ENCODE measurements at regions not wholly inside any gene's neighbourhood (a gene's known extent, or its start where the extent isn't known, plus 50 kb on each side); places are given as distances from the start of the nearest gene placed in this dataset.
"Not testable (repeated sequence)": the region's sequence is repeated elsewhere in the genome, so short reads cannot be mapped to it uniquely, and the experiment has no call there.

DNA sequence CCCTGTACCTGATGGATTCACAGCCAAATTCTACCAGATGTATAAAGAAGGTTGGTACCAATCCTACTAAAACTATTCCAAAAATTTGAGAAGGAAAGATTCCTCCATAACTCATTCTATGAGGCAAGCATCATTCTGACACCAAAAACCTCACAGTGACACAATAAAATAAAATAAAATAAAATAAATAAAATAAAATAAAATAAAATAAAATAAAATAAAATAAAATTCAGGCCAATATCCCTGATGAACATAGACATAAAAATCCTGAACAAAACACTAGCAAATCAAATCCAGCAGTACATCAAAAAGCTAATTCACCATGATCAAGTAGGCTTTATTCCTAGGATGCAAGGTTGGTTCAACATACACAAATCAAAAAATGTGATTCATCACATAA lies 108.1 kb downstream of the PROX1 start:
- not testable (repeated sequence) for DNase-seq

DNA sequence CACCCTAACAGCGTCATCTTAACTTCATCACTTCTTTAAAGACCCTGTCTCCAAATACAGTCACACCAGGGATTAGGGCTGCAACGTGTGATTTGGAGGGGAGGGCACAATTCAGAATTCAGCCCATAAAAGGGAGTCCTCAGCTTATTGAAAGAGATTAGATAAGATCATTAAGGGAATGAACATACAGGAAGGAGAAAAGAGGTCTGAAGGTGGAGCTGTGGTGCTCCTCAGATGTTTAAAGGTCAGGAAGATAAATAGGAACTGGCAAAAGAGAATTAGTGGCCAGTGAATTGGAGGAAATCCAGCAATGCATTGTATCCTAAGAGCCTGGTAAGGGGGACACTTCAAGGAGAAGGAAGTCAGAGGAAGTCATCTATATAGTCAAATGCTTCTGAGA lies 113.5 kb downstream of the PROX1 start:
- no peak for DNase-seq

DNA sequence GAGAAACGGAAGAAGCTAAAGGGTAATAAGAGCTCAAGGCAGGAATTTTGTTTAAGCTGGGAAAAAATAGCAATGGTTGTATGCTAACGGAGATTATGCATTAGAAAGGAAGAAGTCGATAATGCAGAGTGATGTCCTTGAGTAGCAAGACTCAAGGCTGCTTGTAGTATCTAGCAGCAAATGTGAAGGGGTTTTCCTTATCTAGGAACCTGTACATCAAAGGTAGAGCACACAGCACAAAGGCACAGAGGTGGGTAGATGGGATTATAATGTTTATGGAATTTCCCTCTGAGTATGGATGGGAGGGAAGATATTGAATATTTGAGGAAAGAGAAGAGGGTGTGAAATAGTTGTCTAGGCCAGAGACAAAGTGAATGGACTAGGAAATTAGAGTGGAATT lies 114.1 kb downstream of the PROX1 start:
- DNase-seq, result no peak

DNA sequence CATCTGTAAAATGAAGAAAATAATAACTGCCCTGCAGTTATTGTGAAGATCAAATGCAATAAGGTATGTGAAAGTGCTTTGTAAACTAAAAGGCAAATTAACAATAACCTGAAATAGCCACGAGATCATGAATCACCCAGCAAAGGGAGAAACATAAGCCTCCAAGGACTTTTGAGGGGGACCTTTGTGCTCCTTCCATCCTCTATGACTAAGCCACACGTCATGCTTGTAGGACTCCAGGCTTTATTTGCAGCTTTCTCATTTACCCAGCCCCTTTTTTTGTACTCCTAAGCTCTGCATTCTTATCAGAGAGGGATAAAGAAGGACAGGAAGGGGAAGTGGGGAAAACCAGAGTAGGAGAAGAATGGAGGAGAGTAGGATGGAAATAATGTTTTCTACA lies 115.1 kb downstream of the PROX1 start:
- no peak for DNase-seq

DNA sequence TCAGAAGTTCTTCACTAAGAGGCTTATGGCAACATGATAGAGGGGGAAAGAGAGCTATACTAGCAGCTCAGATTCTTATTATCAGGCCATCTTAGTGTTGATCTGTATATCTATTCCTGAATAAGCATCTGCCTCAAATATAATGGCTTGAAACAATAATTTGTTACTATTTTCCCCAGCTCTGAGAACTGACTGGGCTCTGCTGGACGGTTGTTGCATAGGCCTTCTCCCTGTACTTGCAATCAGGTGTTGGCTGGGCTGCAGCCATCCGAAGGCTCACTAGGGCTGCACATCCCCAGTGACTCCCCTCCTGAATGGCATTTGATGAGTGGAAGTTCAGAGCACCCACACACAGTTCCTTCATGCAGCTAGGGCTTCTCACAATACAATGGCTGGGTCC lies 116.0 kb downstream of the PROX1 start:
- no peak for DNase-seq

DNA sequence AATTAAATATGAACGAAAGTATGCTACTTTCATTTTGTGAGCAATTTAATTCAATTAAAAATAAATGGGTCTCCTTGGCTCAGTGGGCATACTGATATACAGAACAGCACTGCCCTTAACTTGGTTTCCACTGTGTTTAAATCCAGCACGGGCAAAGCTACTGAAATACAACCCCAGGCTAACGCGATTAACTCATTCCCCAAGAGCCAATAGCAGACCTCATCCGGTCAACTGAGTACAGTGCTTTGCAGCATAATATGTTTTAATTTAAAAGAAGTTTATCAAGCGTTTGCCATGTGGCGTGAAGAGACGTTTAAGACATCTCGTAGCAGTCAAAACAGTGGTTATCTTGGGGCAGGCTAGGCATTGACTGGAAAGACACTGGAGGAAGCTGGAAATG lies 118.6 kb downstream of the PROX1 start:
- no peak for DNase-seq

DNA sequence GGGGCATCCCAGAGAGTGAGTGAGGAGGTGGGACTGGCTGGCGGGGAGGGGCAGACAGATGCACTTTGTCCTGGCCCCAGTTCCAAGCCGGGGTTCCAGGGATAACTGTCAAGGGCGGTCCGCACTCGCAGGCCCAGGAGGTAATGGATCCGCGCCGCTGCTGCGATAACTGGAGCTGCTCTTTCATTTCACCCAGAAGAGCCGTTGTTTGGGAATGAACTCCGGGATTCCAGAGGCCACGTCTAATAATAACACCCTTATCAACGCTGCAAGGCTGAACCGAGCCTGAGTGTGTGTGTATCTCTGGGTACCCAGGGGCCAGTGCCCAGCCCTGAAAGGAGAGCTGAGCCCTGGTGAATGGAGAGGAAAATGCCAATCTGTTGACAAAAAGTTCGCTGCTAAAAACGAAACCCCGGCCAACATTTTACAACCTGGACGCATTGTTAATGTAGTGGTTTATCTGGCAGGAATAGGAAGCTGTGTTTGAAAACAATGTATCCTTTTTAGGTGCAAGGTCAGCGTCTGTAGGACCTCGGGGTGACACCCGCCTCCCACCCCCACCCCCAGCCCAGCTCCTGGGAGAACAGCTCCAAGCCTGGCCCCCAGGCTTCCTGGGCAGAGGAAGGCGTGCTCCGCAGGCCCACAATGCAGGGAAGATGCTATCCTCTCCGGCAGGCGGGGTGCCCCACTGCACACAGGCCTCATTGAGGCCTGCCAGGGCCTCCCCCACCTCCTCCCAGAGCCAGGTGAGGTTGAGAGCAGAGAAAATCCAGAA lies 119.7 kb downstream of the PROX1 start:
- no peak for DNase-seq

DNA sequence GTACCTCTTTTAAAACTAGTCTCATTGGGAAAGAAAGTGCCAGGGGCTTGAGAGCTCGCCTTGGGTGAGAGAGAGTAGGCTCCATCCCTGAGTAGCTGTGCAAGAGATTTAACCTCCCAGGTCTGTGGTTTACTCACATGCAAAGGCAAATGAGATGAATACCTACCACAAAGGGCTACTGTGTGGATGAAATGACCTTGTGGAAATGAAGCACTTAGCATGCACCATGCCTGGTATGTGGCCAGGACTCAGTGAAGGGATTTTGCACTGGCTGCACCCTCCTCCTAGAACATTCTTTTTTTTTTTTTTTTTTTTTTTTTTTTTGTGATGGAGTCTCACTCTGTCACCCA lies 120.3 kb downstream of the PROX1 start:
- DNase-seq, result peak; percentile 90

DNA sequence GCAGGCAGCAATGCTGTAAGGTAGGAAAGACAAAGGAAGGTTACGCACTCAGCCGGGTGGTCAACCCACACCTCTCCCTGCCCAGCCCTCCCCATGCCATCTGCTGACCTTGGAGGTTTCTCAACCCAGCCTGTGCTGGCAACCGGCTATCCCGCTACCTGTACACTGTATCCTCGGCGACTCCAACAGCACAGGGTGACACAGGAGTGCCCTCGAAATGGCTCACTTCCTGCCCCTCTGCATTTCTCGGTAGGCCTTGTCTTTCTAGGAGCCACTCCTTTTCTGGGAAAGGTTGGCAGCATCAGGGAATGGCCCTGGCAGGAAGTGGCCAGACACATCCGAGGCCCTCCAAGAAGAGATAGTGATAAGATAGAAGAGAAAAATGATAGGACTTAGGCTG lies 124.0 kb downstream of the PROX1 start:
- DNase-seq, result no peak

DNA sequence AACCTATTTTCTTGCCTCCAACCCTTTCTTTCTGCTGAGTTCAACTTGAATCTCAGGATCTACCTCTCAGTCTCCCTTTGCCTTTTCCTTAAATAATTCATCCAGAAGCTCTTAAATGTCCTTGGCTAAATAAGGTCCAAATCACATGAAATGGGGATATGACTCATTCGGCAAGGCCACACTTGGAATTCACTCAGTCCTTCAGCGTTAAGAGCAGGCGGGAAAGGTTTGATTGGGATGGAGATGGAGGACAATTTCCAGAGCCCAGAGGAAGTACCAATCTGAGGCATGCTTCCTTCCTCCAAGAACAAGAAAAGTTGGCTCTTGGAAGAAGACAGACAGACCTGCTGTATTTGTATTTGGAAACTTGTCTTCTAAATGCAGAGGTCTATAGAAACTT lies 128.5 kb downstream of the PROX1 start:
- DNase-seq, result no peak

DNA sequence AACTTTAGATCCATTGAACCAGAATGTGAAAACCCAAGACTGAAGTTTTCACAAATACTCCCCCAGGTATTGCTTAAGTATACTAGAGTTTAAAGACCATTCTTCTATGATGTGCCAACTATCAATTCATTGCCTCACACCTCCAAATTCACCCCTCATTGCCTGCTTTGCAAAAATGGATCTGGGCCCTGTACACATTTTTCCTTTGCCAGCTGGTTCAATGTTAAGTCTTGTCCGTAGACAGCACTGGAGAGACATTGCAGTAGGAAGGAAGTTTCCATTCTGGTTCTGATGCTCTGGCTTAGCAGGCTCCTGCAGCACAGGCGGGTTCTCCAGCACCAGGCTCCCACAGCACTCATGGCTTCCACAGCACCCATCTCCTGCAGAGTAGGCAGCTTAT lies 130.0 kb downstream of the PROX1 start:
- no peak for DNase-seq

DNA sequence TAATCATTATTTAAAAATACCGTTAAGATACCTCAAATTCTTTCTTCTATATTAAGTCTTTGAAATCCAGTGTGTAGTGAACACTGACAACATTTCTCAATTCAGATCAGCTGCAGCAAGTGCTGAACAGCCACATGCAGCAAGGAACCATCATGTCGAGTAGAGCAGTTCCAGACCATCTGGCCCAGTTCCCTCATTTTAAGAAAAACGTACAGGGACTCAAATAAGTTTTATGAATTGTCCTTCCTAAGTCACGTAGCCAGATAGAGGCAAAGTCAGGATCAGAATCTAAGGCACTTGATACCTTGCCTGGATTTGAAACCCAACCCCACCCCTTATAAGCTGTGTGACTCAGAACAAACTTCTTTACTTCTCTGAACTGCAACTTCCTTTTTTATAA lies 132.4 kb downstream of the PROX1 start:
- no peak for DNase-seq

DNA sequence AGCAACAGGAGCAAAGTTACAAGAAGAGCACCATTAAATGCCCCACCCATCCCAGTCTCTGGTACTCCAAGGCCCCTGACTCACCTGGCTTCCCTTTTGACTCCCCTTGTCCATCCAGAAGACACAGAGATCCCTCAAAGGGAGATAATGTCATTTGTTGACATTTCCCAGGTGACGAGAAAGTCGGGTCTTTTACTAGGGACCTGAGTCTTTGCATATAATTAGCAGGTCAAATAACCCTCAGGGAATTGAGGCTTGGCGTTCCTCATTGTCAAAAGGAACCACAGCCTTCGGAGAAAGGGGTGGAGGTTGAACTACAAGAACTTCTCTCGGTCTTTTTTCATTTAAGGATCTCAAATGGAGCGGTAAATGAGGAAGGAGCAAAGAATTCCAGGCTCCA lies 133.2 kb downstream of the PROX1 start:
- no peak for DNase-seq

DNA sequence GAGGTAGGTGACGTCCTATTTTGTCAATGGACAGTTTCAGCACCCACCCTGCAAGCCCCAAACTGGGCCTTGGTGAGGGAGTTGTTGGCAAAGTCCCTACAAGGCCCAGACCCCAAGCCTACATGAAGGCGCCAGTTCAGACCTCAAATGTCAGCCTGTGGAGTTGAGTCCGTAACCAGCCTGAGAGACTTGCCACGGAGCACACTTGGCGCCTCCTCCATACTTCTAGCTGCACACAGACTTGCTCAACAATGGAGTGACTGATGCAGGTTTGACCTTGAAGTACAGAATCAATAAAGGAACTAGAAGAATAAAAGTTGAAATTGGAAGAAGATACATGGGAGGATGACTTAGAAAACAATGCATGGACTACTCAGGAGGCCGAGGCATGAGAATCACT lies 134.3 kb downstream of the PROX1 start:
- no peak for DNase-seq

DNA sequence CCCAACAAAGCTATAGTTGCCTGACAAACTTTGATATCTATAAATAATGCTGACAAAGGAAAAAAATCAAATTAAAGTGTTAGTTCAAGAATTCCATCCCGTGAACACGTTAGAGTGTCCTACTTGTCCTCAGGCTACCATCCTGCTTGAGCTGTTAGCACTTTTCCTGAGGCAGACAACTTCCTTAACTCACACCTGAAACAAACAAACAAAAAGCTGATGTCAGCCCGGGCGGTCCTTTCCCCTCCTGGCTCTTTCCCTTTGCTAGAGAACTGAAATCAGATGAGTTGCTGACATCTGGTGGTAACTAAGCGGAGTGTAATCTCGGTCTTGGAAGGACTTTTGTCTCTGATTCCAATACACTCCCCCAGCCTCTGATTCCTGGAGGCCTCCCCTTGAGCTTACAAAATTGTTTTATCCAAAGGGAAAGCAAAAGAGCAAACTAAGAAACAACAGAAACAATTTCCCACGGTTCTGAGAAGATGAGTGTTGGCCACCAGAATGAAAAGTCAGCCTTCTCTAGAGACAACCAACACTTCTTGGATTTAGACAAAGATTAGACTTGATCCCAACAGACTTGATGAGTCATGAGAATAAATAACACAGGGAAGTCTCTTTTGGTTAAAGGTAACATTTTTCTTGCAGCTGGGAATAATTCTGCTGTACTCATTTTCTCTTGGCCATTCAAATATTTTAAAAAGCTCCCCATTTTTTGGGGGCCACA lies 135.4 kb downstream of the PROX1 start:
- peak; percentile 79 for DNase-seq

DNA sequence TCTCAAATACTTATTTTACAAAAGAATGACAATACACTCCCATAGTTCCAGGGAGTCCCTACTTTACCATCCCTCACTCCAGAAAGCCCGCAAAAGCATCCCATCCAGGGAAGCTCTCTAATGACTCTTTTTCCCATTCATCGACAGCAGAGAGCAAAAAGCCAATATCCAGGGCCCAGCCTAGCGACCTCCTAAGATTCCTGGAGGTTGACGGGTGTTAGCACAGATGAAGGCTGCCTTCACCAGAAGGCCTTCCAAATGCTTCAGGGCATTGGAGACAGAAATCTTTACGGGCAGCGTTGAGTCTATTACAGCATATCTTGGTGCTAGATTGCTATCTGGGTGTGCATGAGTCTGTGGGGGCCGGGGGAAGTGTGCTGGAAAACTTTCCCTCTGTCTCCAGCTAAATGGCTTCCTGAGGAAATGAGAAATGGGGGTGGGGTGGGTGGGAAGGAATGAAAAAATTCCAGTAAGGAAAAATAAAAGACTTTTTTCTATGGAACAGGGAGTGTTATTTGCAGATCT lies 136.6 kb downstream of the PROX1 start:
- no peak for DNase-seq

DNA sequence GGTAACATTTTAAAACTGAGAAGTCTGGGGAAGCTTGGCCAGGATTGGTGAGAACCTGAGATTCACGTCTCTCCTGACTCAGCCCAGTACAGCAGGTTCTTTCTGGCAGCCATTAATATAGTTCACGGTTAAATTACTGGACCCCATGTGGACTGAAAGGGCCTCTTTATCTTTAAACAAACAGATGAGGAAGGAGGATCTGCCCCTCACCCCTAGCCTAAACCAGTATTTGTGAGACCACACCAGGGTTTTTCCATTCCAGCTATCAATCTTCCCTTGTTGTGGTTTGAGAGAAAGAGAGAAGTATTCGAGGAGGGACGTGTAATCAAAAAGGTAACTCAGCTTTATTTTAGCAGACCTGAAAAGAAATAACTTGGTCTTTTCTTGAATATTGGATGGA lies 137.1 kb downstream of the PROX1 start:
- no peak for DNase-seq

DNA sequence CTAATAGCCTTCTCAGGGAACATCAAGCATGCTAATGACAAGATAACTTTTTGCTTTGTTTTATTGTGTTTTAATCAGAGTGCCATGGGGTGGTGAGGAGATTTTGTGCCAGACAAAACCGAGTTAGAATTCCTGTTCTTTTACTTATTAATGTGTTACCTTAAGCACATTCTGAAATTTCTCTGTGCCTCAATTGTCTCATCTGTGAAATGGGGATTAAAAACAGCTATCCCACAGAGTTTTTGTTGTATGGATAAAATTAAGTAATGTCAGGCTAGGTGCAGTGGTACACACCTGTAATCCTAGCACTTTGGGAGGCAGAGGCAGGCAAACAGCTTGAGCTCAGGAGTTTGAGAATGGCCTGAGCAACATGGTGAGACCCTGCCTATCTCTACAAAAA lies 138.0 kb downstream of the PROX1 start:
- DNase-seq, result no peak

DNA sequence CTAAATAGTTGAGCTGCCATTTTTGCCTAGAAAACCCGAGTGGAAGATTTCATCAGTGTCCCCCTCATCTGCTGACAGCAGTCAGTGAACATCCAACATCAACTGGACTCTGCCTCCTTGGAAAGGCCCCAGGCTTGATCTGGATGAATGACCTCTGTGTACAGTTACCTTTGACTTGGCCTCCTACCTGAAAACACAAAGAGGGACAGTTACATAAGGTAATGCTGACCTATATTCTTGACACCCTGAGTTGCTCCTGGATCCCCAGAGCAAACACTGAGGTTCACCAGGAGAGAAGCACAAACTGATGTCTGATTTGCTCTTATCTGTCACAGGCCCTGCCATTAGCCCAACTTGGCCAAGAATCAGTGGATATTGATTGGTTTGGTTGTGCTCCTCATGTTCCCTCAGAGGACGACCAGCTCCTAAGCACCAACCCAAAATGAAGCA lies 138.9 kb downstream of the PROX1 start:
- no peak for DNase-seq

DNA sequence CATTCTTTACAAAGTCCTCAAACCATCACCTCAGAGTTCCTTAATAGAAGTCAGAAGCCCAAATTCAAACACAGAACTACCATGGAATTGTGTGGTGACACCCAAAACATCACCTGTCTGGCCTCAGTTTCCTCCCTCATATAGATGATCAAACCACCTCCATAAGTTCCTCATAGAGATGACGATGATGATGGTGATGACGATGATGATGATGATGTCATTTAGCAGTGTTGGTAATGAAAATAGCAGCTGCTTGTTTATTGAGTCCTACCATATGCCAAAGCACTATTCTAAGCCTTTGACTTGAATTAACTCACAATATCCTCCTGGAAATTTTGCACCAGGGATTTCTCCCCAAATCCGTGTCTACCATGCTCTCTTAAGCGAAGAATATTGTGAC lies 139.9 kb downstream of the PROX1 start:
- DNase-seq, result no peak

DNA sequence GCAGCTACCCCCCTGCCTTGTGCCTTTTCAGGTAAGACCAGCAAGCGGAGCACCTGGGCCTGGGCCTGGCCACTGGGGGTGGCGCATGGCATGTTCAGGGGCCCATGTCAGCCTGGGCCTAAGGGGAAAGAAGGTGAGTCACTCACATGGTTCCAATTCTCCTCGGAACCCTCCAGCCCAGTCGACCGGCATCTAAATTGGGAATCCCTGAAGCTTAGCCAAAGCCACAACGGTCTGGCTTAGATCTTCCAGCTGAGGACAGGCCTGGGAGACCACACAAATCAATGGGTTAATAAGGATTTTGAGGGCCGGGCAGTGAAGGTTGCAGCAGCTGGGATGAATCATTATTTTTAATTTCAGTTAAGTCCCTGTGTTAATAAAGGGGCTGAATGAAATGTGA lies 145.1 kb upstream of the SMYD2 start:
- DNase-seq, result no peak

DNA sequence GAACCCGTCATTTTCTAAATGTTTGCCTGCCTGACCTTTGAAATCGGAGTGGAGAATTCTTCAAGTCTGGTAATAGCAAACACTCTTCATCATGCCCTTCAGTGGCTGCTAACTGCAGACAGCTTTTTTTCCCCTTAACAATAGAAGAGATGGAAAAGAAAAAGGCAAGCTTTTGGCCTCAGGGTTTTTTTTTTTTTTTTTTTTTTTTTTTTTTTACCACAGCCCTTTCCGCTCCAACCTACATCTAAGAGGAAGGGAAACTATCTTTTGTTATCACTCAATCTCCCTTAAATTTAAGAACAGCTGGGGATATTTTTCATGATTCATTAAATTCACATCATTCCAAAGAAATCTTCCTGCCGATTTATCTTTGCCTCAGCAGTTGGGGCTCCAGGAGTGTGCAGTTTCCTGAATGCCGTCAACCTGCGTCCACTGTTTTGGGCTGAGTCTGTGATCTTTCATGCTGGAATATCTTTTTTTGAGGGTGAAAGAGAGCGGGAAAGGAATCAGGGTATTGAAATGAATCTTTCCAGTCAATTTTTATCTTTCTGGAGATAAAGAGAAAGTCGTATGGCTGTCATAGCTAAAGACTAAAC lies 144.5 kb upstream of the SMYD2 start:
- no peak for DNase-seq

DNA sequence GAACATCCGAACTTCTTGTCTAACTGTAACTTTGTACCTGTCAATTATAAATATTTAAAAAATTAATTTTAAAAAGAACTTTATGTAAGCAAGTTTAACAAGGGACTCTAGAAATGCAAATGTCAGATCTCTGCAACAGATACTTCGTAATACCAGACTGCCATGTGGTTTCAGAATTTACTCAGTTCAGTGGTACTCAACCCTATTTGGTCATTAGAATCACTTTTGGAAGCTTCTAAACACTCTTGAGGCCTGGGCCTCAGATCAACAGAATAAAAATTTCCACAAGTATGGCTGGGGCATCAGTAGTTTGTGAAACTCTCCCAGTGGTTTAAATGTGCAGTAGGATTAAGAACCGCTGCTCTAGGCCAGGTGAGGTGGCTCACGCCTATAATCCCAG lies 139.5 kb upstream of the SMYD2 start:
- DNase-seq, result no peak
